ENCODE measurements at regions not wholly inside any gene's neighbourhood (a gene's known extent, or its start where the extent isn't known, plus 50 kb on each side); places are given as distances from the start of the nearest gene placed in this dataset.

- intact Hi-C loops (cut with DNase I; ENCODE audit: low total_unique reads) = no loop called here
- Histone ChIP-seq H3K4me3 (no peak overlapping the region), H3K27me3 (no peaks in the 10 kb centered on the region), H3K9me3 (no peaks in the 10 kb centered on the region), H3K27ac (no peak overlapping the region), H3K4me1 (no peaks in the 10 kb centered on the region), H3K36me3 (no peaks in the 10 kb centered on the region)
- TF ChIP-seq POLR2A (IDR thresholded peaks at IDR 0.05) (no peak), CTCF (IDR thresholded peaks at IDR 0.05) (no peak)
- DNase-seq = no peak
Measured at GRCh38 chr16:11429123-11429522, 83.9 kb downstream of the RMI2 start.

- H3K27me3 ChIP-seq = no peaks in the 10 kb centered on the region
- no peak overlapping the region for H3K4me3 ChIP-seq
- H3K27ac ChIP-seq = no peak overlapping the region
- H3K4me1 ChIP-seq = no peaks in the 10 kb centered on the region
- H3K9me3 ChIP-seq = no peaks in the 10 kb centered on the region
- DNase-seq = no peak
- intact Hi-C loops (cut with DNase I; ENCODE audit: low total_unique reads) = no loop called here
- TF ChIP-seq CTCF (IDR thresholded peaks at IDR 0.05) (no peak), POLR2A (IDR thresholded peaks at IDR 0.05) (no peak)
- no peaks in the 10 kb centered on the region for H3K36me3 ChIP-seq
Measured at GRCh38 chr16:11429823-11430222, 84.6 kb downstream of the RMI2 start.

- Histone ChIP-seq H3K4me3 (no peak overlapping the region), H3K9me3 (no peaks in the 10 kb centered on the region), H3K27me3 (no peaks in the 10 kb centered on the region), H3K36me3 (no peaks in the 10 kb centered on the region), H3K27ac (no peak overlapping the region), H3K4me1 (no peaks in the 10 kb centered on the region)
- TF ChIP-seq CTCF (IDR thresholded peaks at IDR 0.05) (no peak), POLR2A (IDR thresholded peaks at IDR 0.05) (no peak)
- DNase-seq = no peak
- intact Hi-C loops (cut with DNase I; ENCODE audit: low total_unique reads) = no loop called here
Measured at GRCh38 chr16:11430601-11431317, 85.5 kb downstream of the RMI2 start.

GRCh38 chr16:11431915-11432465 lies 86.7 kb downstream of the RMI2 start:
- Histone ChIP-seq H3K9me3 (no peaks in the 10 kb centered on the region), H3K27me3 (no peaks in the 10 kb centered on the region), H3K4me1 (no peaks in the 10 kb centered on the region), H3K27ac (no peak overlapping the region), H3K4me3 (no peak overlapping the region), H3K36me3 (no peaks in the 10 kb centered on the region)
- no peak for DNase-seq
- intact Hi-C loops (cut with DNase I; ENCODE audit: low total_unique reads) = no loop called here
- TF ChIP-seq POLR2A (IDR thresholded peaks at IDR 0.05) (no peak), CTCF (IDR thresholded peaks at IDR 0.05) (no peak)

- Histone ChIP-seq H3K4me1 (no peaks in the 10 kb centered on the region), H3K27me3 (no peaks in the 10 kb centered on the region), H3K4me3 (no peak overlapping the region), H3K27ac (no peak overlapping the region), H3K9me3 (no peaks in the 10 kb centered on the region), H3K36me3 (no peaks in the 10 kb centered on the region)
- TF ChIP-seq POLR2A (IDR thresholded peaks at IDR 0.05) = no peak
- no peak for TF ChIP-seq CTCF (IDR thresholded peaks at IDR 0.05)
- intact Hi-C loops (cut with DNase I; ENCODE audit: low total_unique reads) = no loop called here
- DNase-seq = no peak
Measured at GRCh38 chr16:11432856-11433395, 87.7 kb downstream of the RMI2 start.

Data from uterus (tissue), 3 donors.